BJ (cell line): ENCODE measurements at regions not wholly inside any gene's neighbourhood (a gene's known extent, or its start where the extent isn't known, plus 50 kb on each side); places are given as distances from the start of the nearest gene placed in this dataset.

ENCODE experiments used
- CTCF ChIA-PET: fragments of 350-600 bp; formaldehyde crosslinking; extraction: SDS; loops from one replicate; lab custom pipeline; 2021; ENCODE audit warnings: antibody characterized with exemption, inconsistent platforms; lab: Yijun Ruan, JAX
- POLR2A ChIA-PET: fragments of 300-600 bp; sonication (Branson Sonifier 250); formaldehyde crosslinking; extraction: SDS; loops from one replicate; lab custom pipeline; 2021; ENCODE audit warnings: antibody characterized with exemption; lab: Charles Lee
- DNase-seq: peaks from one replicate; pipeline ENCODE4 v3.0.0-alpha.2; 2011; ENCODE audit warnings: low read depth
- H3K27me3 ChIP-seq: 2 replicates; pipeline ENCODE4 v1.6.0; 2011; ENCODE audit warnings: low read length; ENCODE audit not compliant: control insufficient read depth, insufficient read depth
- H3K36me3 ChIP-seq: 2 replicates; pipeline ENCODE4 v1.5.1; 2011; ENCODE audit warnings: low read length; ENCODE audit not compliant: control insufficient read depth, insufficient read depth
- H3K4me3 ChIP-seq: 2 replicates; pipeline ENCODE4 v1.5.1; 2011; ENCODE audit warnings: low read depth, mild to moderate bottlenecking, control low read depth, low read length
- CTCF ChIP-seq: IDR thresholded peaks from 2 replicates; pipeline ENCODE4 v1.5.1; 2011; ENCODE audit warnings: low read depth, mild to moderate bottlenecking, control low read depth, inconsistent platforms, low read length, moderate library complexity; ENCODE audit not compliant: insufficient read depth

DNA sequence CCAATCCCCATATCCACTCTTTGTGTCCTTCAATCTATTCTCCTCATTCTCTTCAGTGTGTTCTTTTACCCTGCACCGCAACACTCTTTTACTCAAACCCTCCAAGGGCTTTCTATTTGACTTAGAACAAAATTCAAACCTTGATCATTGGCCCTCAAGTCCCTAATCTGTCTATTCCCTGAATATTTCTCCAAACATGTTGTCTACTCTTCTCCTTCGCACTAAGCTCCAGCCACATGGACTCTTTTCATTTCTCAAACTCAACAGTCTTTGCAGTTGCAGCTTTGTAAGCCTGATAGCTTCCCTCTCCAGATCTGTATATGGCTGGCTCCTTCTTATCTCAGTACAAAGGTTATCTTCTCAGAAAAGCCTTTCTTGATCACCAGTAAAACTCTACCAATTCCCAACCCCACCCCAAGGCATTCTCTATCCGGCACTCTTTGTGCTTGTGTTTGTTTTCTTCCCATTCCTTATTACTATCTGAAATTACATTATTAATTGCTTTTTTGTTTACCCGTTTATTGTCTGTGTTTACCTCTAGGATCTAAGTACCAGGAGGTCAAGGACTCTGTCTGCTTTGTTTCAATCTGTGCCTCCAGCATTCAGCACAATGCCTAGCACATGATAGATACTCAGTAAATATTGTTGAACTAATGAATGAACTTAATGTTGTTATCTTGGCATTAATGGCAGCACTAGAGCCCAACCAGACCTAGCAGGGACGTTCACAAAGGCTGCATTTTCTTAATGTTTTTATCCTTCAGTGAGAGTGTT lies 147.4 kb downstream of the BBOX1 start:
- POLR2A ChIA-PET: no interaction called here
- no peak for DNase-seq

DNA sequence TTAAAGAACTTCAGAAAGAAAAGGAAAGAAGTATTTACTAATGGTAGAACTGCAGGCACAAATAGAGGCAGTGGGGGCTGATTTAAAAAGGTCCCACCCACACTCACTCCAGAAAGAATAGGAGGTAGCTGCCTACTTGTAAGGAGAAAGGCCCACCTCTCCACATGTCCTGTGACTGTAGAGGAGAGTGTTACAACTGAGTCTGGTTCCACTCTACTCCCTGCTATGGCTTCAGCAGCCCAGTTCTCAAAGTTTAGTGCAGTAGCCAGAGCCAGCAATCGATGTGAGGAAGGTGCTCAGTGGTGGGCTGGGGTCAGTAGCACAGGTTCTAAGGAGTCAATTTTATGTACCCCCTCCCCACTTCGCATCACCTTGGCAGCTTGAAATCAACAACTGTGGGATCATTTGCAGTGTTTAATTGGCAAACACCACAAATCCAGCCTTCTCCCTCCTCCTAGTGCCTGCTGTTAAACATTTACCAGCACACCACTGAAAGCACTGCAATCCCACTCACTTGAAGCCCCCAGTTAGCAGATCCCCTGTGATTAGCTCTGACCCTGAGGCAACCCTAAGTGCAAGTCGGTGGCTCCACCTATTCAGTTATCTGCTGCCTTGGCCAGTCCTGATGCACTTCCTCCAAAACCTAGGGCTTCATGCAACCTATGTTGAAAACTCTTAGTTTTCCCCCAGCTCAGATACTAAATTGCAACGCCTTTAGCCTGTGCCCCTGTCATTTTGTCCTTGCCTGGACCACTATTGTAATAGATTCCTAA lies 146.6 kb downstream of the BBOX1 start:
- Histone ChIP-seq H3K36me3 (no peaks in the 10 kb centered on the region), H3K27me3 (no peaks in the 10 kb centered on the region; the same call in 1 of the 2 replicates), H3K4me3 (no peak overlapping the region)
- POLR2A ChIA-PET: no interaction called here
- DNase-seq: no peak
- CTCF ChIA-PET: interaction anchor here (1.1 to 5.6 kb wide), 4 partner anchors 9 to 309 kb away, joined by 4 to 92 read pairs (median 22); no protein-coding TSS in a partner anchor
- TF ChIP-seq CTCF: no peak

More for the DNA sequence above, 147.4 kb downstream of the BBOX1 start:
- CTCF ChIA-PET: interaction anchor here (1.1 to 5.6 kb wide), 3 partner anchors 109 to 308 kb away, joined by 4 to 92 read pairs (median 36); no protein-coding TSS in a partner anchor
- Histone ChIP-seq H3K36me3 (no peaks in the 10 kb centered on the region), H3K4me3 (no peak overlapping the region), H3K27me3 (no peaks in the 10 kb centered on the region; the same call in 1 of the 2 replicates)
- no peak for TF ChIP-seq CTCF

DNA sequence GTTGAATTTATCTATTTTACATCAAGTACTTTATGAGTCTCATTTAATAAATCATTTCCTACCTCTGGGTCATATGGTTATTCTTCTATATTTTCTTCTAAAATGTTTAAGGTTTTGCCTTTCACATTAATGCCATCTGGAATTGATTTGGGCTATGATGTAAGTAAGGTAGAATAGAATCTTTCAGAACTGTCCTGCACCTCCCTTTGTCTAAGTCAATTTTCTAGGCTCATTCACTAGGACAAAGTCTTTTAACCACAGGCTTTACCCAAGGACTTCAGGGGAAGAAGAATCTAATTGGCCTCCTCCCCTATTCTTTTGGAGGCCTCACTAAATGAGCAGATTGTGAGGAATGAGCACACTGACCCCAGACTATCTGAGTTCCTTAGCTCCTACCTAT lies 146.0 kb downstream of the BBOX1 start:
- Histone ChIP-seq H3K36me3 (no peaks in the 10 kb centered on the region), H3K27me3 (no peaks in the 10 kb centered on the region; the same call in 1 of the 2 replicates), H3K4me3 (no peak overlapping the region)
- ChIA-PET POLR2A (no interaction called here), CTCF (interaction anchor here (1.1 to 5.6 kb wide), 6 partner anchors 9 to 310 kb away, joined by 3 to 92 read pairs (median 8); no protein-coding TSS in a partner anchor)
- no peak for TF ChIP-seq CTCF
- no peak for DNase-seq

- DNase-seq: no peak
Observed at GRCh38 chr11:27184458-27185312, 144.1 kb downstream of the BBOX1 start.

More at GRCh38 chr11:27184458-27185312, 144.1 kb downstream of the BBOX1 start:
- no peaks in the 10 kb centered on the region for H3K27me3 ChIP-seq
- TF ChIP-seq CTCF: no peak
- no peak overlapping the region for H3K4me3 ChIP-seq
- POLR2A ChIA-PET: no interaction called here
- no peaks in the 10 kb centered on the region for H3K36me3 ChIP-seq
- CTCF ChIA-PET: interaction anchor here (0.8 to 5.6 kb wide), 23 partner anchors 10 to 886 kb away, joined by 3 to 92 read pairs (median 6); no protein-coding TSS in a partner anchor
